GM18505 (cell line): ENCODE measurements at regions not wholly inside any gene's neighbourhood (a gene's known extent, or its start where the extent isn't known, plus 50 kb on each side); places are given as distances from the start of the nearest gene placed in this dataset.

Experiments
- ATAC-seq: cut with Tn5 transposase; IDR thresholded peaks from one replicate; pipeline ENCODE4 v1.9.1; 2021; ENCODE audit not compliant: unreplicated experiment
- POLR2A ChIP-seq: IDR thresholded peaks from 4 replicates; pipeline ENCODE4 v1.6.1; 2011; ENCODE audit warnings: borderline replicate concordance; ENCODE audit not compliant: insufficient read depth, insufficient read length; ENCODE audit errors: extremely low read depth

GRCh38 chr6:81455641-81456040 is 296.8 kb downstream of the TENT5A start:
- TF ChIP-seq POLR2A, result no peak
- no peak for ATAC-seq

DNA sequence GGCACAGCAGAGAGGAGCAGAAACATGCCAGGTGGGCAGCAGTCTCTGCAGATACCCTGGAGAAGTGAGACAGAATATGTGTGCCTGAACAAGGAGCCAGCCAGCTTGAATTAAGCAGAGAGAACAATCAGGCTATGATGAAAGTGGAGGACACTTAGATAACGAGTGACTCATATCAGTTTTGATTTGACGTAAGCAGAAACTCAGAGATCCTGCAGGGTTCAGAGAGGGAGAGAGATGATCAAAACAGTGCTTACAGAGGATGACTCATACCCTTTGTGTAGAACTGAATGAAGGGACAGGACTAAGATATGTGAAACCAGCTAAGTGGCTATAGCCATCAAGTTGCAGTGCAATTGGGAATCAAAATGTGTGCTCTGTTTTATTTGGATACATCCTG is 300.7 kb downstream of the TENT5A start:
- TF ChIP-seq POLR2A, result no peak
- peak; percentile 91 for ATAC-seq

GRCh38 chr6:81450180-81450579 is 302.3 kb downstream of the TENT5A start:
- TF ChIP-seq POLR2A, result no peak
- no peak for ATAC-seq

GRCh38 chr6:81446509-81446908 is 306.0 kb downstream of the TENT5A start:
- ATAC-seq, result no peak
- TF ChIP-seq POLR2A, result no peak

GRCh38 chr6:81439417-81439816 is 313.1 kb downstream of the TENT5A start:
- no peak for TF ChIP-seq POLR2A
- no peak for ATAC-seq

GRCh38 chr6:81436990-81437389 is 315.5 kb downstream of the TENT5A start:
- ATAC-seq, result no peak
- TF ChIP-seq POLR2A, result no peak

DNA sequence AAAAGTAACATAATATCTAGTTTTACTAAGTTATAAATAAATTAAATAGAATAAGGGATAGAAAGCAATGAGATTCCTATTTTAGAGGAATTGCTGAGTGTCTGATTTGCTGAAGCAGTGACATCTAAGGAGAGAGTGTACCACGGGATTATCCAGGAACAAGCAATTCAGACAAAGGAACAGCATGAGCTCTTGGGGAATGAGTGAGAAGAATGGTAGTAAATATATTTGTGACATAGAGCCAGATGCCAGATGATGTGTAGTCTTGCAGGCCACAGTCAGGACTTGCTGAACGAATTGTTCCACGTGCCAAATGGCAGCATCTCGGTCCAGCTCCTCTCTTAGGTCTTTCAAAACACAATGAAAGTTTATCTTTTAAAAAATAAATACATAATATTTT is 339.2 kb downstream of the TENT5A start:
- no peak for TF ChIP-seq POLR2A
- no peak for ATAC-seq

- ATAC-seq, result no peak
- no peak for TF ChIP-seq POLR2A
These were observed 350.4 kb downstream of the TENT5A start for GRCh38 chr6:81401970-81402690.

- no peak for TF ChIP-seq POLR2A
- ATAC-seq, result no peak
These were observed 355.6 kb downstream of the TENT5A start for GRCh38 chr6:81396916-81397315.

- TF ChIP-seq POLR2A, result no peak
- ATAC-seq, result no peak
These were observed 365.3 kb downstream of the TENT5A start for GRCh38 chr6:81387163-81387562.

- no peak for TF ChIP-seq POLR2A
- no peak for ATAC-seq
These were observed 367.6 kb downstream of the TENT5A start for GRCh38 chr6:81384921-81385320.

GRCh38 chr6:81383472-81383871 is 369.0 kb downstream of the TENT5A start:
- no peak for TF ChIP-seq POLR2A
- ATAC-seq, result no peak

GRCh38 chr6:81382852-81383251 is 369.6 kb downstream of the TENT5A start:
- no peak for TF ChIP-seq POLR2A

DNA sequence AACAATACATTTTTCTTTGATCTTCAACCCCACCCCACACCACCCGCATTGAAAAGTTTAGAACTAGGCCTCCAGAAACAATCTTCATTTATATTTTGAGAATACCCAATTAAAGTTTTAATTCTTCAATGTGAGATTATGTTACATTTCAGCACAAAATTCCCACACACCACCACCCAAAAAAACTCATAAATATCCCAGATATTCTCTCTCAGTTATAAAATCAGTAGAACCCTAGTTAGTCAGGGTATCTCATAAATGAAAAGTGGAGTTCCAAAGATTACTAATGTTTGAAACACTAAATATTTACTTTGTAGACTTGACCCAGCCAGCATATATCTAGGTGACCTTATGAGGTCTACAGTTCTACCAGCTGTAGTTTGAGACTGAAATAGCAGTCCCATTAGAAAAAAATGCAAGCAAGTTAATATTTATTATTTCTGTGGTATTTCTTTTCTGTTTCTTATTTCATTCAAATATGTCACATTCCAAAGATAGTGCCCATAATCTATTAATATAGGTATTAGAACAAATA is 371.0 kb downstream of the TENT5A start:
- no peak for ATAC-seq
- TF ChIP-seq POLR2A, result no peak

More at GRCh38 chr6:81382852-81383251, 369.6 kb downstream of the TENT5A start:
- ATAC-seq, result no peak

GRCh38 chr6:81380718-81381338 is 371.7 kb downstream of the TENT5A start:
- no peak for ATAC-seq
- no peak for TF ChIP-seq POLR2A

GRCh38 chr6:81376745-81377144 is 375.7 kb downstream of the TENT5A start:
- no peak for TF ChIP-seq POLR2A
- no peak for ATAC-seq
